ENCODE measurements at regions not wholly inside any gene's neighbourhood (a gene's known extent, or its start where the extent isn't known, plus 50 kb on each side); places are given as distances from the start of the nearest gene placed in this dataset.

DNA sequence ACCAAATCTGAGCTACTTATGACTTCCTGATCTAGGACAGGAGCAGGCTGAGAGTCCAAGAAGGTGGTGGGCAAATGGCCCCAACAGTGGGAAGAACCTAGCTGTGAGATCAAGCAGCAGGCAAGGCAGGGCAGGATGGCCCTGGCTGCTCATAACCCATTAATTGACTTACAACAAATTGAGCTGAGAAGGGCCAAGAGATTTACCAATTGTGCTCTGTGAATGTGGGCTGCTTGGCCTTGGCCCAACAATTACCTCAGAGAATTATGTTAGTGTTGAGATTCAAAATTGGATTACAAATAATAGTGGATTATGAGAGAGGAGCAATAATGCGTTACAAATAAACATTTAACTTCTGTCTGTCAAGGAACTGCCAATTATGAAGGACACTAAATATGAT is 956.5 kb downstream of the KCNMA1 start:
- Histone ChIP-seq H3K4me1 (replicated peaks in 1 of 2; ENCODE audit: control insufficient read depth in 2 of 2, insufficient read depth in 2 of 2, low read length in 2 of 2) (no peaks in the 10 kb centered on the region), H3K4me3 (no peak overlapping the region), H3K79me2 (ENCODE audit: control insufficient read depth, insufficient read depth, low read length) (no peaks in the 10 kb centered on the region), H3K27ac (ENCODE audit: extremely low read depth, low read depth, low read length) (no peak overlapping the region), H3K27me3 (ENCODE audit: control insufficient read depth in 2 of 2, insufficient read depth in 2 of 2, low read length in 2 of 2) (no peaks in the 10 kb centered on the region), H2AFZ (ENCODE audit: low read depth, low read length) (no peak overlapping the region), H3K9me3 (replicated peaks; ENCODE audit: control insufficient read depth, insufficient read depth, low read depth, low read length) (no peaks in the 10 kb centered on the region), H3K36me3 (ENCODE audit: control insufficient read depth, insufficient read depth, low read length) (no peaks in the 10 kb centered on the region), H3K4me2 (ENCODE audit: insufficient read depth, low read length) (no peak overlapping the region), H3K9me1 (ENCODE audit: control insufficient read depth, insufficient read depth, low read length) (no peaks in the 10 kb centered on the region), H3K9ac (ENCODE audit: insufficient read depth in 1 of 2, low read depth in 2 of 2, low read length in 2 of 2) (no peak overlapping the region), H4K20me1 (replicated peaks; ENCODE audit: control insufficient read depth, insufficient read depth, low read length) (no peaks in the 10 kb centered on the region)
- FAIRE-seq (no peak), ATAC-seq (no peak), DNase-seq (ENCODE audit: extremely low read depth in 1 of 4, low spot score in 3 of 4) (no peak)
- WGBS (ENCODE audit: insufficient coverage, low coverage, missing lambda C conversion rate), result 0% methylated on average over 1 of the region's 1 CpG
- no TSS peak for BruUV-seq (replicated peaks)
- ChIA-PET POLR2A (interaction anchor here (0.6 kb wide), 1 partner anchor 352 kb away, joined by 3 read pairs; no protein-coding TSS in a partner anchor), CTCF (ENCODE audit: low intra/inter-chr PET ratio) (no interaction called here)
- no peak for TF ChIP-seq ARHGAP35 (IDR thresholded peaks at IDR 0.05; ENCODE audit: partially characterized antibody)
- intact Hi-C loops (cut with micrococcal nuclease) (no loop called here), in situ Hi-C loops (cut with MboI) (no loop called here)

DNA sequence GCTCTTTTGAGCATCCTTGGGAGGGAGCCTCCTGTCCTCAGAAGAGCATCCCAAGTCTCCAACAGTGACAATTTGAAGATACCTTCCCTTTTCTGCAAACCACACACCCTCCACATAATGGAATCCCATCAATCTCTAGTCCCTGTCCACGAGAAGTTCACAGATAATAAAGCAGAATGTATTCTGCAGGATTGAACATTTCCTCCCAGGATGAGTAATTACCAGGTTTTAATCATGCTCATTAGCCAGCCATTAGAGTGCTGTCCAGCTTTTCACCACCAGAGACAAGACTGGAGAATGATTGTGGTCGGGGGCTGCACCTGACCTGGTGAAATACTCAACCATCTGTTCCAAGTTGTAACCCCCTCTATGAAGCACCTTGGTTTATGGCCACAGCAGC is 958.6 kb downstream of the KCNMA1 start:
- WGBS (ENCODE audit: insufficient coverage, low coverage, missing lambda C conversion rate), result 0% methylated on average over 2 of the region's 2 CpGs
- TF ChIP-seq, protein P1, sequence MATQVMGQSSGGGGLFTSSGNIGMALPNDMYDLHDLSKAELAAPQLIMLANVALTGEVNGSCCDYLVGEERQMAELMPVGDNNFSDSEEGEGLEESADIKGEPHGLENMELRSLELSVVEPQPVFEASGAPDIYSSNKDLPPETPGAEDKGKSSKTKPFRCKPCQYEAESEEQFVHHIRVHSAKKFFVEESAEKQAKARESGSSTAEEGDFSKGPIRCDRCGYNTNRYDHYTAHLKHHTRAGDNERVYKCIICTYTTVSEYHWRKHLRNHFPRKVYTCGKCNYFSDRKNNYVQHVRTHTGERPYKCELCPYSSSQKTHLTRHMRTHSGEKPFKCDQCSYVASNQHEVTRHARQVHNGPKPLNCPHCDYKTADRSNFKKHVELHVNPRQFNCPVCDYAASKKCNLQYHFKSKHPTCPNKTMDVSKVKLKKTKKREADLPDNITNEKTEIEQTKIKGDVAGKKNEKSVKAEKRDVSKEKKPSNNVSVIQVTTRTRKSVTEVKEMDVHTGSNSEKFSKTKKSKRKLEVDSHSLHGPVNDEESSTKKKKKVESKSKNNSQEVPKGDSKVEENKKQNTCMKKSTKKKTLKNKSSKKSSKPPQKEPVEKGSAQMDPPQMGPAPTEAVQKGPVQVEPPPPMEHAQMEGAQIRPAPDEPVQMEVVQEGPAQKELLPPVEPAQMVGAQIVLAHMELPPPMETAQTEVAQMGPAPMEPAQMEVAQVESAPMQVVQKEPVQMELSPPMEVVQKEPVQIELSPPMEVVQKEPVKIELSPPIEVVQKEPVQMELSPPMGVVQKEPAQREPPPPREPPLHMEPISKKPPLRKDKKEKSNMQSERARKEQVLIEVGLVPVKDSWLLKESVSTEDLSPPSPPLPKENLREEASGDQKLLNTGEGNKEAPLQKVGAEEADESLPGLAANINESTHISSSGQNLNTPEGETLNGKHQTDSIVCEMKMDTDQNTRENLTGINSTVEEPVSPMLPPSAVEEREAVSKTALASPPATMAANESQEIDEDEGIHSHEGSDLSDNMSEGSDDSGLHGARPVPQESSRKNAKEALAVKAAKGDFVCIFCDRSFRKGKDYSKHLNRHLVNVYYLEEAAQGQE (IDR thresholded peaks at IDR 0.05; ENCODE audit: borderline replicate concordance), result no peak
- TF ChIP-seq, protein P1 (CRISPR knock-in tag; IDR thresholded peaks at IDR 0.05; ENCODE audit: low read depth), result no peak
- TF ChIP-seq MTA1 (IDR thresholded peaks at IDR 0.05; ENCODE audit: borderline replicate concordance) (no peak), WHSC1 (IDR thresholded peaks at IDR 0.05; ENCODE audit: low read length) (no peak)

More for the DNA sequence above, 958.6 kb downstream of the KCNMA1 start:
- ATAC-seq, result no peak
- H4K20me1 ChIP-seq (replicated peaks; ENCODE audit: control insufficient read depth, insufficient read depth, low read length), result no peaks in the 10 kb centered on the region
- no peak overlapping the region for H3K4me3 ChIP-seq
- H3K36me3 ChIP-seq (ENCODE audit: control insufficient read depth, insufficient read depth, low read length), result no peaks in the 10 kb centered on the region
- in situ Hi-C loops (cut with MboI), result no loop called here
- H3K79me2 ChIP-seq (ENCODE audit: control insufficient read depth, insufficient read depth, low read length), result no peaks in the 10 kb centered on the region
- no peaks in the 10 kb centered on the region for H3K27me3 ChIP-seq (ENCODE audit: control insufficient read depth in 2 of 2, insufficient read depth in 2 of 2, low read length in 2 of 2)
- no peaks in the 10 kb centered on the region for H3K9me3 ChIP-seq (replicated peaks; ENCODE audit: control insufficient read depth, insufficient read depth, low read depth, low read length)
- CTCF ChIA-PET (ENCODE audit: low intra/inter-chr PET ratio), result no interaction called here
- H3K4me1 ChIP-seq (replicated peaks in 1 of 2; ENCODE audit: control insufficient read depth in 2 of 2, insufficient read depth in 2 of 2, low read length in 2 of 2), result no peaks in the 10 kb centered on the region
- no peak overlapping the region for H3K4me2 ChIP-seq (ENCODE audit: insufficient read depth, low read length)
- no peak for DNase-seq (ENCODE audit: extremely low read depth in 1 of 4, low spot score in 3 of 4)
- POLR2A ChIA-PET, result no interaction called here
- no peaks in the 10 kb centered on the region for H3K9me1 ChIP-seq (ENCODE audit: control insufficient read depth, insufficient read depth, low read length)
- FAIRE-seq, result no peak
- H3K27ac ChIP-seq (ENCODE audit: extremely low read depth, low read depth, low read length), result no peak overlapping the region
- no peak overlapping the region for H2AFZ ChIP-seq (ENCODE audit: low read depth, low read length)
- no peak overlapping the region for H3K9ac ChIP-seq (ENCODE audit: insufficient read depth in 1 of 2, low read depth in 2 of 2, low read length in 2 of 2)
- intact Hi-C loops (cut with micrococcal nuclease), result no loop called here
- no TSS peak for BruUV-seq (replicated peaks)

Measured in K562 (cell line).